ENCODE measurements at regions not wholly inside any gene's neighbourhood (a gene's known extent, or its start where the extent isn't known, plus 50 kb on each side); places are given as distances from the start of the nearest gene placed in this dataset.
A peak's percentile ranks its signal among the peaks of the same experiment; 100 is the strongest.

DNA sequence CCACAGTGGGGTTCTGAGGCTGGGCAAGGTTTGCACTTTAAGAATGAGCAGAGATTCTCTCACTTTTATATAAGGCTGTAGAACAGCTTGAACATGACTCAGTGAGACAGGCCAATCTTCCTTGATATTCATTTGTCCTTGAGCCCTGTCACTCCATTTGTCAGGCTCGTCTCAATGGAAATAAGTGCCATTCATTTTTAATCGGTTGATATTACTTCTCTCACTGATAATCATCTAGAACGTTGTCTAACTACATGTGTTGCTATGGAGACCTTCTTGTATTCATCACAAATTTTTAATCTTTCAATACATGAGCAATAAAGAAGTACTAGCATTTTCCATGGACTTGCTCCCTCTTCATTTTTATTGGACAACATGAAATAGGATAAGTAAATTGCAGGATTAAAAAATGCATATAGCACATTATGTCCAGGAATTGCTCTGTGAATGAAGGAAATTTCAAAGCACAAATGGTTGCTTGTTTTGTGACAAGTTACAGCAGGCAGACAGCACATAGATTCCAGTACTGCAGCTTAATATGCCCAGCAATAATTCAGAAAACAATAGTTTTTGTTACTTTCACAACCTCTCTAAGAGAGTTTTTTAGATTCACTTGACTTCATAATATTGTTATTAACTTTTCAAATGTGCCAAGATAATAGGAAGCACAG, 1178.4 kb upstream of the ATXN8OS start:
- Mint-ChIP-seq H3K27ac (ENCODE audit: unreplicated experiment) (no peak overlapping the region), H3K4me1 (ENCODE audit: low read depth, unreplicated experiment) (no peaks in the 10 kb centered on the region), H3K4me3 (ENCODE audit: unreplicated experiment) (no peak overlapping the region), H3K9me3 (ENCODE audit: unreplicated experiment) (no peaks in the 10 kb centered on the region), H3K36me3 (ENCODE audit: insufficient read depth, unreplicated experiment) (no peaks in the 10 kb centered on the region), H3K27me3 (ENCODE audit: insufficient read depth, unreplicated experiment) (no peaks in the 10 kb centered on the region)
- no TSS peak for BruUV-seq (replicated peaks)
- no peak for DNase-seq
- H3K4me3 ChIP-seq (ENCODE audit: low read depth, low read length) = no peak overlapping the region
- TF ChIP-seq, protein P1, sequence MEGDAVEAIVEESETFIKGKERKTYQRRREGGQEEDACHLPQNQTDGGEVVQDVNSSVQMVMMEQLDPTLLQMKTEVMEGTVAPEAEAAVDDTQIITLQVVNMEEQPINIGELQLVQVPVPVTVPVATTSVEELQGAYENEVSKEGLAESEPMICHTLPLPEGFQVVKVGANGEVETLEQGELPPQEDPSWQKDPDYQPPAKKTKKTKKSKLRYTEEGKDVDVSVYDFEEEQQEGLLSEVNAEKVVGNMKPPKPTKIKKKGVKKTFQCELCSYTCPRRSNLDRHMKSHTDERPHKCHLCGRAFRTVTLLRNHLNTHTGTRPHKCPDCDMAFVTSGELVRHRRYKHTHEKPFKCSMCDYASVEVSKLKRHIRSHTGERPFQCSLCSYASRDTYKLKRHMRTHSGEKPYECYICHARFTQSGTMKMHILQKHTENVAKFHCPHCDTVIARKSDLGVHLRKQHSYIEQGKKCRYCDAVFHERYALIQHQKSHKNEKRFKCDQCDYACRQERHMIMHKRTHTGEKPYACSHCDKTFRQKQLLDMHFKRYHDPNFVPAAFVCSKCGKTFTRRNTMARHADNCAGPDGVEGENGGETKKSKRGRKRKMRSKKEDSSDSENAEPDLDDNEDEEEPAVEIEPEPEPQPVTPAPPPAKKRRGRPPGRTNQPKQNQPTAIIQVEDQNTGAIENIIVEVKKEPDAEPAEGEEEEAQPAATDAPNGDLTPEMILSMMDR (IDR thresholded peaks at IDR 0.05; ENCODE audit: insufficient read depth in 1 of 2, low read depth in 1 of 2, low read length in 1 of 2, severe bottlenecking in 1 of 2, unreplicated experiment in 1 of 2) = no peak
- ChIA-PET CTCF (no interaction called here), POLR2A (no interaction called here)
- intact Hi-C loops (cut with micrococcal nuclease; ENCODE audit: unreplicated experiment) = loop anchor here (5.0 kb wide), 1 partner anchor 393 kb away; no protein-coding TSS in a partner anchor
- H3K4me1 ChIP-seq = no peaks in the 10 kb centered on the region
- H3K9me3 ChIP-seq = no peaks in the 10 kb centered on the region
- H3K27me3 ChIP-seq (replicated peaks; ENCODE audit: control insufficient read depth, insufficient read depth, low read length) = no peaks in the 10 kb centered on the region
- H3K36me3 ChIP-seq (ENCODE audit: control insufficient read depth, insufficient read depth, low read length) = no peaks in the 10 kb centered on the region

DNA sequence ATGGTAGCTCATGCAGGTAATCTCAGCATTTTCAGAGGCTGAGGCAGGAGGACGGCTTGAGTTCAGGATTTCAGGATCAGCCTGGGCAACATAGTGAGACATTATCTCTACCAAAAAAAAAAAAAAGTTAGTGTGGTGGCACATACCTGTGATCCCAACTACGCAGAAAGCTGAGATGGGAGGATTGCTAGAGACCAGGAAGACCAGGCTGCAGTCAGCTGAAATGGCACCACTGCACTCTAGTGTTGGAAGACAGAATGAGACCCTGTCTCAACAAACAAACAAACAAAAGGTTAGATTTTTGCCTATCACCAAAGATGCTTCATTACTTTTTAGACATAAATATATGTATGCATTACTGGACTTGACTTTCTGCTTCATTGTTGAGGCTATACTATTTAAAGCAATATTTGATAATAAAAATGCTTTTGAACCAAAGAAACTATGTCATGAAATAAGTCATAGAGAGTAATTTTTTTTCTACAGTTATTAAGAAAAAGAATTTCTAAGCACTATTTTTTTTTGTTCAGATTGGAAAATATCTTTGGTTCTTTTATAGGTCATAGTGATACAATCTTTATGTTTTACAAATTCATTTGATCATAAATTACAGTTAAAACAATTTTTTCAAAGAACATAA, 1180.1 kb upstream of the ATXN8OS start:
- H3K27me3 ChIP-seq (replicated peaks; ENCODE audit: control insufficient read depth, insufficient read depth, low read length) = no peaks in the 10 kb centered on the region
- ChIA-PET POLR2A (interaction anchor here (0.7 kb wide), 1 partner anchor 143 kb away, joined by 3 read pairs; no protein-coding TSS in a partner anchor), CTCF (interaction anchor here (0.6 to 1.5 kb wide), 5 partner anchors 8 to 657 kb away, joined by 3 to 20 read pairs (median 4); no protein-coding TSS in a partner anchor)
- no peak overlapping the region for H3K4me3 ChIP-seq (ENCODE audit: low read depth, low read length)
- DNase-seq = peak; percentile 57
- H3K4me3 Mint-ChIP-seq (ENCODE audit: unreplicated experiment) = no peak overlapping the region
- H3K36me3 ChIP-seq (ENCODE audit: control insufficient read depth, insufficient read depth, low read length) = no peaks in the 10 kb centered on the region
- intact Hi-C loops (cut with micrococcal nuclease; ENCODE audit: unreplicated experiment) = loop anchor here (1.0 to 5.0 kb wide), 3 partner anchors 111 to 395 kb away; no protein-coding TSS in a partner anchor
- no peak overlapping the region for H3K27ac Mint-ChIP-seq (ENCODE audit: unreplicated experiment)
- H3K4me1 ChIP-seq = no peaks in the 10 kb centered on the region
- BruUV-seq (replicated peaks) = no TSS peak
- H3K9me3 ChIP-seq = no peaks in the 10 kb centered on the region; the same call in 1 of the 2 replicates
- H3K4me1 Mint-ChIP-seq (ENCODE audit: low read depth, unreplicated experiment) = no peaks in the 10 kb centered on the region
- TF ChIP-seq, protein P1 (IDR thresholded peaks at IDR 0.05; ENCODE audit: insufficient read depth in 1 of 2, low read depth in 1 of 2, low read length in 1 of 2, severe bottlenecking in 1 of 2, unreplicated experiment in 1 of 2) = peak; percentile 78
- H3K27me3 Mint-ChIP-seq (ENCODE audit: insufficient read depth, unreplicated experiment) = no peaks in the 10 kb centered on the region
- H3K9me3 Mint-ChIP-seq (ENCODE audit: unreplicated experiment) = no peaks in the 10 kb centered on the region
- H3K36me3 Mint-ChIP-seq (ENCODE audit: insufficient read depth, unreplicated experiment) = no peaks in the 10 kb centered on the region

DNA sequence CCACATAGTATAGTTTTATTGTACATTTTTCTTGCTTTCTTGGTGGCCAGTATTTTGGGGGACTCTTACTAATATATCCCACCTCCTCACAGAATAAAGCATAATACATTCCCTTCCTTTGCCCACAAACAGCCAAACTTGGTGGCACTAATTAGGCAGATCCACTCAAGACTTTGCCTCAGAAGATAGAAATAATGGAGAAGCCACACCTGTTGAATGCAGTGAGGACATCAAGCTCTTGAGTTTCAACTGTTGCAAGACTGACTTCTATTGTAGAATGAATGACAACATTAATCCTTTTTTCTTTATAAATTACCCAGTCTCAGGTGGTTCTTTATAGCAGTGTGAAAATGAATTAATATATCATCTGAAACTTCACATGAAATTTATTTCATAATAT, 1183.6 kb upstream of the ATXN8OS start:
- DNase-seq = no peak
- Mint-ChIP-seq H3K27ac (ENCODE audit: unreplicated experiment) (no peak overlapping the region), H3K9me3 (ENCODE audit: unreplicated experiment) (no peaks in the 10 kb centered on the region), H3K27me3 (ENCODE audit: insufficient read depth, unreplicated experiment) (no peaks in the 10 kb centered on the region), H3K36me3 (ENCODE audit: insufficient read depth, unreplicated experiment) (no peaks in the 10 kb centered on the region), H3K4me1 (ENCODE audit: low read depth, unreplicated experiment) (no peaks in the 10 kb centered on the region), H3K4me3 (ENCODE audit: unreplicated experiment) (no peak overlapping the region)
- intact Hi-C loops (cut with micrococcal nuclease; ENCODE audit: unreplicated experiment) = no loop called here
- ChIA-PET CTCF (no interaction called here), POLR2A (no interaction called here)
- H3K4me1 ChIP-seq = no peaks in the 10 kb centered on the region
- no TSS peak for BruUV-seq (replicated peaks)
- no peak overlapping the region for H3K4me3 ChIP-seq (ENCODE audit: low read depth, low read length)
- H3K9me3 ChIP-seq = no peaks in the 10 kb centered on the region; the same call in 1 of the 2 replicates
- H3K36me3 ChIP-seq (ENCODE audit: control insufficient read depth, insufficient read depth, low read length) = no peaks in the 10 kb centered on the region
- TF ChIP-seq, protein P1 (IDR thresholded peaks at IDR 0.05; ENCODE audit: insufficient read depth in 1 of 2, low read depth in 1 of 2, low read length in 1 of 2, severe bottlenecking in 1 of 2, unreplicated experiment in 1 of 2) = no peak
- no peaks in the 10 kb centered on the region for H3K27me3 ChIP-seq (replicated peaks; ENCODE audit: control insufficient read depth, insufficient read depth, low read length)

Data from Caco-2 (cell line).